ENCODE measurements at regions not wholly inside any gene's neighbourhood (a gene's known extent, or its start where the extent isn't known, plus 50 kb on each side); places are given as distances from the start of the nearest gene placed in this dataset.

DNA sequence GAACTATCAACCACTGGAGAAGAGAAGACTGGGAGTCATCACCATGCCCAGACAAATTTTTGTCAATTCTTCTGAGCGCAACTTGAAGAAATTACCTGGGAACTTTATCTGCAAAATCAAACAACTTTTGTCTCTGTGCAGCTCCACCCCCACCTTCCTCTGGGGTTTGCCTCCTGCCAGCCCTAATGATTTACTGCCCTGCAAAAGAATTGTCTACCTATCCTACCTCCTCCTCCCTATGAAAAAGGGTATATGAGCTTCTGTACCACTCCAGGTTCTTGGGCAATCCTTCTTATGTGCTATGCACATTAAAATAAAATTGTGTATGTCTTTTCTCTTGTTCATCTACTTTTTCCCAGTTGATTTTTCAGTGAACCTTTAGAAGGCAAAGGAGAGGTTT, 191.9 kb downstream of the URB2 start:
- DNase-seq (ENCODE audit: low read depth in 2 of 2), result no peak

GRCh38 chr1:229819091-229819490, 193.0 kb downstream of the URB2 start:
- no peak for DNase-seq (ENCODE audit: low read depth in 2 of 2)

GRCh38 chr1:229822026-229822425, 196.0 kb downstream of the URB2 start:
- no peak for DNase-seq (ENCODE audit: low read depth in 2 of 2)

GRCh38 chr1:229825042-229825441, 199.0 kb downstream of the URB2 start:
- DNase-seq (ENCODE audit: low read depth in 2 of 2), result no peak

- DNase-seq (ENCODE audit: low read depth in 2 of 2), result no peak
These were observed 202.4 kb downstream of the URB2 start for GRCh38 chr1:229828461-229828860.

GRCh38 chr1:229832695-229833094, 206.6 kb downstream of the URB2 start:
- DNase-seq (ENCODE audit: low read depth in 2 of 2), result no peak

DNA sequence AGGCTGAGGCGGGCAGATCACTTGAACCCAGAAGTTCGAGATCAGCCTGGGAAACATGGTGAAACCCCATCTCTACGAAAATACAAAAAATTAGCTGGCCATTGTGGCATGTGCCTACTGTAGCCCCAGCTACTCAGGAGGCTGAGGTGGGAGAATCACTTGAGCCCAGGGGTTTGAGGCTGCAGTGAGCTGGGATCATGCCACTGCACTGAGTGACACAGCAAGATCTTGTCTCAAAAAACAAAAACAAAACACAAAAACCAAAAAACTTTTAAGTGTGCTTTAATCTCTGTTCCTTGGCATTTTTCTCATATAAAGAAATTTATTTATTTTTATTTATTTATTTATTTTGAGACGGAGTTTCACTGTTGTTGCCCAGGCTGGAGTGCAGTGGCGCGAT, 208.2 kb downstream of the URB2 start:
- no peak for DNase-seq (ENCODE audit: low read depth in 2 of 2)

GRCh38 chr1:229835226-229835625, 209.2 kb downstream of the URB2 start:
- no peak for DNase-seq (ENCODE audit: low read depth in 2 of 2)

DNA sequence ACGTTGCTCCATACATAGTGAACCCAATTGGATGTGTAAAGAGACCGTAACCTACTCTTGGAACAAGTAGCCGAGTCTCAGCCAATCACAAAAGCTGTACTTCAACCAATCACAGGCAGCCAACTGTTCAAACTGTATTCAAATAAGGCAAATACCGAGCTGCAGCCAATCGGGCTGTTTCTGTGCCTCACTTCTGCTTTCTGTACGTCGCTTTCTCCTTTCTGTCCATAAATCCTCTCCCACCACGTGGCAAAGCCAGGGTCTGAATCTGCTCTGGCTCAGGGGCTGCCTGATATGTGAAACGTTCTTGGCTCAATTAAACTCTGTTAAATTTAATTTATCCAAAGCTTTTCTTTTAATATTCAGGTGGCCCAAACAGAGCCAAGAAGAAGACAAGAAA, 210.3 kb downstream of the URB2 start:
- no peak for DNase-seq (ENCODE audit: low read depth in 2 of 2)

DNA sequence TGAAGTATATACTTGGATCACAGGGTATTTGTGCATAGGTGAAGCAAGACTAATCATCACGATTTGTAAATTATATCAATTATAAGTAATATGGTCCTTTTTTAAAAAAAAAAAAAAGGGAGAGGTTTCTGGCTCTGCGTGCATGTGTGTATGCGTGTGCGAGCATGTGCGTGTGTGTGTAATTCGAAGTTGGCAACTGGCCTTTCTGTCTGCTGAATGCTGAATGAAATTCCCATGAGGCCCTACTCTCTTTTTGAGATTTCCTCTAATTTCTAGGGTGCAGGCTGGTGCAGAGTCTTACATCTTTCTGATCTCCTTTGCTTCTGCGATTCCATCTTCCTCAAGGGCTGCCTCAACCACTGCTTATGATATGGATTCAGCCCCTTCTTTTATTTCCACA, 212.2 kb downstream of the URB2 start:
- DNase-seq (ENCODE audit: low read depth in 2 of 2), result no peak

- no peak for DNase-seq (ENCODE audit: low read depth in 2 of 2)
These were observed 213.8 kb downstream of the URB2 start for GRCh38 chr1:229839800-229840199.

DNA sequence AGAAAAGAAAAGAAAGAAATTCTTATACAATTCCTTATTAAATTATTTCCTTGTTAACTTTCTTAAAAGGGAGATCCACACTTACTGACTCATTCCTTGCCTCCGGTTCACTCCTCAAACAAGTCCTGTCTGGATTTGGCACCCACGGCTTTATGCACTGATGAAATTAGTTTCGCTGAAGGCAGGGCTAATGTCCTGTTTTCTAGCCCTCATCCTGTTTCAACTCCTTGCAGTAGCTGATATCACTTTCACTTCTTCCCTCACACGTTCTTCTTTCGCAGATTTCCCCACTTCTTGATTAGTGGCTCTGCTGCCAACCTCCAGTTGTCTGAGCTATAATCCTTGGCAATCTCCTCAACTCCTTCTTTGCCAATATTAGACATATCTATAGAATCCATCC, 215.2 kb downstream of the URB2 start:
- no peak for DNase-seq (ENCODE audit: low read depth in 2 of 2)

DNA sequence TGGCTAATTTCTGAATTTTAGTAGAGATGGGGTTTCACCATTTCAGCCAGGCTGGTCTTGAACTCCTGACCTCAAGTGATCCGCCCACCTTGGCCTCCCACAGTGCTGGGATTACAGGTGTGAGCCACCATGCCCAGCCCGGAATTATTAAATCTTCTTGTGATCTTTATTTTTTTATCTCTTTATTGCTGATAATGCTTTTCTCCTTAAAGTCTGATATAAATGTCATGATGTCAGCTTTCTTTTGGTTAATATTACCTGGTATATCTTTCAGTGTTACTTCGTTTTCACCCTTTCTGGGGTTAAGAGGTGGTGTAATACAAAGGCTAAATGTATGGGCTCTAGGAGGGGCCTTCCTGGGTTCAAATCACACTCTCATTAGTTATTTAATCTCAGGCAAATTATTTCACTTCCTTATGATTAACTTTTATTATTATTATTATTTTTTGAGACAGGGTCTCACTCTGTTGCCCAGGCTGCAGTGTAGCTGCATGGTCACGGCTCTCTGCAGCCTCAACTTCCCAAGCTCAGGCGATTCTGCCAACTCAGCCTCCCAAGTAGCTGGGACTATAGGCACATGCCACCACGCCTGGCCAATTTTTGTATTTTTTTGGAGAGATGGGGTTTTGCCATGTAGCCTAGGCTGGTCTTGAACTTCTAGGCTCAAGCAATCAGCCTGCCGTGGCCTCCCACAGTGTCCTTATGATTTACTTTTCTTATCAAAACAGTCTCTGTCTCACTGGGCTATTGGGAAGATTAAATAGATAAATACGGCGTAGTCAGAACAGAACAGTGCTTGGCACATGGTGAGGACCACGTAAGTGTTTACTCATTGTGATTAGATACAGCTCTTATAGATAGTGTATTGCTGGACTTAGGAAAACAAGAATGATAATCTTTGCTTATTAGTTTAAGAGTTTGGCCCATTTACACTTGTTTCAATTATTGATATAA, 216.5 kb downstream of the URB2 start:
- DNase-seq (ENCODE audit: low read depth in 2 of 2), result no peak

DNA sequence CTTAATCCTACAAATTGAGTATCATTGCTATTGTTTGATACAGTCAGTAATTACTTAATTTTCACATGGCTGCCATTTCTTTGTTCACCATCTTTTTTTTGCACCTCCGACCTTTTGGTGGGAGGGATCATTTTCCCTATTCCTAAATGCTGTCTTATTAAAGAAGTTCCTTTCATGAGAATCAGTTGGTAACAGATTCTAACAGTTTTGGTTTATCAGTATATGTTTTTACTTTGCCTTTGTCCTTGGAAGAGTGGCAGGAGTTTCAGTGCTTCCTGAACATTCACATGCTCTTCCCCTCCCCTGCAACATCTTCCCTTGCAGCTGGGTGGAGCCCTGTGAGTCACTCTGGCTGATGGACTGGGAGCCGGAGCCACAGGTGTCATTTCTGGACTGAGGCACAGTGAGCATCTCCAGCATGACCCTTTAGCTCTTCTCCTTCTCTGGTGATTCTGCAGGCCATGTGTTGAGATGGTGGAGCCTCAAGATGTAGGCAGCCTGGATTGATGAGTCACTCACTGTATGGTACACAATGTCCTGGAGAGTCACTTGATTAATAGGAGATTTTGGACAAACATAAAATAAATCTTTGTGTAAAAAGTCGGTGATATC, 217.7 kb downstream of the URB2 start:
- no peak for DNase-seq (ENCODE audit: low read depth in 2 of 2)

- DNase-seq (ENCODE audit: low read depth in 2 of 2), result no peak
These were observed 218.6 kb downstream of the URB2 start for GRCh38 chr1:229844675-229845074.

DNA sequence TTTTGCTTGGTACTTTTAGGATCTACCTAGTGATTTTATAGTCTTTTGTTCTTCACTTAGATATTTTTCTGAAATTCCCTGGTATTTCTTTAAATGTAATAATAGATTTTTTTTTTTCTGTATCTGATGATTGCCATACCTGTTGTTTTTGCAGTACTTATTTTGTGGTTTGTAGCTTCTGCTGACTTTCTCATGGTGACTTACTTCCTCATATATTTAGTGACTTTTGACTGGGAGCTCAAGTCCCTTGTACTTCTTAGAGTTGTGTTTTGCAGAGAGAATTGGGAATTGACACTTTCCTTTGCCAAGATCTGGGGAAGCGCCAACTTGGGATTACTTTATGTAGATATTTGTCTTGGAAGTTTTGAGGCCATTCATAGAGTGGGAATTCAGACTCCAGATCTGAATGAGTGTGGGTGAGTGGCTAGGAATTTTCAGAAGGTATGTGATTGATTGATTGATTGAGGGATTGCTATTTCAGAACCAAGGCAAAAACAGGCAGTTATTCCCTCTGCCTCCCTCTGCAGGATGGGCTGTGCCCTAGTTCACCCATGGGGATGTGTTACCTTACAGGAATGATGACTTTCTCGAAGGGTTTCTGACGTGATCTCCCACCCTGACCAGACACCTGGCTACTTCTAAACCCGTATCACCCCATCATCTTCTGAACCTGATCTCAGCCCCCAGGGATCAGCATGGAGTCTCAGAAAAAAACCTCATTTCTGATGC, 219.5 kb downstream of the URB2 start:
- DNase-seq (ENCODE audit: low read depth in 2 of 2), result no peak

DNA sequence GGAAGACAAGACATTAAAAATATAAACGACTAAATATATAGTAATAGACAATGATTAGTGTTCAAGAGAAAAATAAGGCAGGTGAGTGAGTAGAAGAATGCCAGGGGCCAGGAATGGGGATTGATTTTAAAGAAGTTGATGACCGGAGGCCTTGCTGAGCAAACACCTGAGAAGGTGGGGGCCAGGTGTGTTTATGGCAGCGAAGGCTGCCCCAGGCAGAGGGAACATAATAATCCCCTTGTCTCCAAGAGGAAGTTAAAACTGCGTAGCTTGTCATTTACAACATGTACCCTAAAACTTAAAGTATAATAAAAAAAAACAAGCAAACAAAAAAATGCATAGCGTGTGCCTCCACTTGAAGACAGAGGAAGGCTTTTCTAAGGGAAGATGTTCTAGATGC, 220.3 kb downstream of the URB2 start:
- DNase-seq (ENCODE audit: low read depth in 2 of 2), result no peak

DNA sequence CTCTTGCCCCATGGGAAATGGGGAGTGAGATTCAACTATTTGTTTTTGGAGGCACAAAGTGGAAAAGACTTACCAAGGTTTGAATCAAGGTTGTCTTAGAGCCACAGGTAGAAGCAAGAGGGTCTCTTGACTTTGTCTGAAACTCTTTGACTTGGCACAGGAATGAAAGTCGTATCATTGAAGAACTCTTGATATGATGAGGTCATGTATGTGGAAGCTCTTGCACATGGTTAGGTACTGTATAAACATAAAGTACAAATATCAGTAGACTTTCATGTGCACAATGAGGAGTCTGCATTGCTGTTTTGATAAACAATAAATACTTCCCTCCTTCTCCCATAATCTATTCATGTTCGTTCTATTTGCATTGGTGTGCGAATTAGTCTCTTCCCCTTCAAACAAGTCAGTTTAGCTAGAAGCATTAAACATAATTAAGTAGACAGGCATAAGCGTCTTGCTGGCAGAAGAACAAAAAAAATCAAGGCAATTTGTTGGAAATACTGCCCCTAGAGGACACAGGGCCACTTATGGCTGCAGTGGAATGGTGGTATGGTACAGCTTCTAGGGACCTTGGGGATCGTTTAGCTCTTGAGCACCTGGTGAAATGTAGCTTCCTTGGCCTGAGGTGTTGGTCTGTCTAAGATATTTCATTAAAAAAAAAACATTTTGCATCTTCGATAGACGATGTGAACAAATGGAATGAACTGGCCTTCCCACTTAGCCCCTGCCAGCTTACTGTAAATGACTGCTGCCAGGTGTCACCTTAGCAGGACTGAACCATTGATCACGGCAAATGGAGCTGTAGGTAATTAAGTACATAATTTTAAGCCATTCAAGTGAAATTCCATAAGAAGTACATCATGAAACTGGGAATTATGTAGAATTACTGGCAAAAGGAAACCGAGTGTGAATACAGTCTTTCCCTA, 218.0 kb upstream of the GALNT2 start:
- no peak for DNase-seq (ENCODE audit: low read depth in 2 of 2)

DNA sequence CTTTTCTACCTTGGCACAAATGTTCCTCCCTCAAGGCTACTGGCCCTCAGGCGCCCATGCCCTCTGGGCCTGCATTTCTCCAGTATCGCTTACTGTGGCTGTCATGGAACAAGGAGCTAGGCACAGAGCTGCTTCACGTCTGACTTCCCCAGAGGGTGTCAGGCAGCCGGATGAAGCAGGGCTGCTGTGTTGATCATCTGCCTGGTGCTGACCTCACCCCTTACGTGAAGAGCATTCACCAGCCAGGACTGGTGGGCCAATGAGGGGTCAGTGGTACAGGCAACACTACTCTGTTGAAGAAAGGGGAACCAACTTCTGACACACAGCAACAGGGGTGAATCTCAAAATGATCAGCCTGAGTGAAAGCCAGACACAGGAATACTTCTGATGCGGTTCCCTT, 215.5 kb upstream of the GALNT2 start:
- no peak for DNase-seq (ENCODE audit: low read depth in 2 of 2)

- no peak for DNase-seq (ENCODE audit: low read depth in 2 of 2)
These were observed 213.3 kb upstream of the GALNT2 start for GRCh38 chr1:229853751-229854150.

GRCh38 chr1:229854620-229855019, 212.4 kb upstream of the GALNT2 start:
- no peak for DNase-seq (ENCODE audit: low read depth in 2 of 2)
